ENCODE measurements at regions not wholly inside any gene's neighbourhood (a gene's known extent, or its start where the extent isn't known, plus 50 kb on each side); places are given as distances from the start of the nearest gene placed in this dataset.

DNA sequence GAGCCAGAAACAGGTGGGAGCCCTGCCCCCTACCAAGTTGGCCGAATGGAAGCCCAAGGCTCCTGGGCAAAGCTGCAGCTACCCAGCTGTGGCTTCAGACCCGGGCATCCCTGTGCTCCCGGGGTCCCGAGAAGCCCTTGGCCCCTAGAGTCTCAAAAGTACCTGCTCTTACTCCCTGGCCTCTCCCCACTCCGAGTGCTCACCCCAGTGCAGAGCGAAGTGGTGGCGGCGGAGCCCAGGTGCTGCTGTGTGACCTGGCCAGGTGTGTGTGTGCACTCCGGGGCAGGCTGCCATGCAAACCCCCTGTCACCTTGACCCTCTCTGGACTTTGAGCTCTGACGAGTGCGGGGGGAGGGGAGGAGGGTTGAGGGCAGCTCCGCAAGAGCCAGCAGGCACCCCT lies 493.8 kb upstream of the MANEA start:
- no peak for TF ChIP-seq EZH2phosphoT487 (IDR thresholded peaks at IDR 0.05; ENCODE audit: borderline replicate concordance)
- ATAC-seq = no peak
- H3K9ac ChIP-seq (ENCODE audit: low read length) = no peak overlapping the region

DNA sequence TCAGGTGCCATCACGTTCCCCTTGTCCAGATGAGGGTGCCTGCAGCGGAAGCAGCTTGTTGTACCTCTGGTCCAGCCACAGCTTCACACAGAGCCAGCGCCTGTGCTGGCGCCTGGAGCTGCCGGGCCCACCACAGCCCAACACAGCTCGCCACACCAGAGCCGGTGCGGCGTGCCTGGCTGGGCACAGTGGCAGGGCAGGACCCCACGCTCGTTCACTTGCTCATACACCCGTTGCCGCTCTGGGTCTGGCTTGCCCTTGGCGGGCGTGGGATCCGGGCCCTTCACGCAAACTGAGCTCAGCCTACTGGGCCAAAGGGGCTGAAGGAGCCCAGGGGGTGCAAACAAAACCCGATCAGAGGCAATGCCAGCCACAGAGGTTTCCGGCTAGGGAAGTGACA lies 492.5 kb upstream of the MANEA start:
- H2AFZ ChIP-seq (ENCODE audit: low read depth, low read length, poor library complexity, severe bottlenecking) = no peak overlapping the region
- no peak overlapping the region for H3K27ac ChIP-seq (ENCODE audit: low read depth, low read length)
- H3K4me3 ChIP-seq (replicated peaks in 1 of 2; ENCODE audit: low read depth in 1 of 2, low read length in 2 of 2) = no peak overlapping the region
- no peaks in the 10 kb centered on the region for H3K9me2 ChIP-seq (ENCODE audit: insufficient read depth)
- BruUV-seq (replicated peaks) = no TSS peak
- peaks cover 5 to 7% of the 10 kb centered on the region in 2 experiments; a peak in 2 of 4 replicates for H3K4me1 ChIP-seq (ENCODE audit: control insufficient read depth in 1 of 2, insufficient read depth in 2 of 2, low read length in 2 of 2)
- no peak overlapping the region for H3K4me2 ChIP-seq (ENCODE audit: low read length)
- H3K36me3 ChIP-seq (ENCODE audit: control insufficient read depth in 1 of 2, insufficient read depth in 2 of 2, low read length in 2 of 2) = no peaks in the 10 kb centered on the region
- TF ChIP-seq TCF7L2 (IDR thresholded peaks at IDR 0.05; ENCODE audit: borderline replicate concordance, extremely low read depth, insufficient read depth, insufficient read length) (no peak), RAD21 (IDR thresholded peaks at IDR 0.05; ENCODE audit: low read depth) (no peak), SRF (IDR thresholded peaks at IDR 0.05; ENCODE audit: low read depth) (no peak), MAX (IDR thresholded peaks at IDR 0.05) (no peak), SIN3A (IDR thresholded peaks at IDR 0.05; ENCODE audit: low read depth) (no peak), ELF1 (IDR thresholded peaks at IDR 0.05; ENCODE audit: borderline replicate concordance, low read depth) (no peak), ZNF274 (IDR thresholded peaks at IDR 0.05; ENCODE audit: low read depth, low read length) (no peak), POLR2A (IDR thresholded peaks at IDR 0.05; ENCODE audit: borderline replicate concordance, extremely low read depth, insufficient read depth, insufficient read length) (no peak), ZFX (IDR thresholded peaks at IDR 0.05) (no peak), FOSL1 (IDR thresholded peaks at IDR 0.05; ENCODE audit: low read depth) (no peak)
- TF ChIP-seq, protein P1, sequence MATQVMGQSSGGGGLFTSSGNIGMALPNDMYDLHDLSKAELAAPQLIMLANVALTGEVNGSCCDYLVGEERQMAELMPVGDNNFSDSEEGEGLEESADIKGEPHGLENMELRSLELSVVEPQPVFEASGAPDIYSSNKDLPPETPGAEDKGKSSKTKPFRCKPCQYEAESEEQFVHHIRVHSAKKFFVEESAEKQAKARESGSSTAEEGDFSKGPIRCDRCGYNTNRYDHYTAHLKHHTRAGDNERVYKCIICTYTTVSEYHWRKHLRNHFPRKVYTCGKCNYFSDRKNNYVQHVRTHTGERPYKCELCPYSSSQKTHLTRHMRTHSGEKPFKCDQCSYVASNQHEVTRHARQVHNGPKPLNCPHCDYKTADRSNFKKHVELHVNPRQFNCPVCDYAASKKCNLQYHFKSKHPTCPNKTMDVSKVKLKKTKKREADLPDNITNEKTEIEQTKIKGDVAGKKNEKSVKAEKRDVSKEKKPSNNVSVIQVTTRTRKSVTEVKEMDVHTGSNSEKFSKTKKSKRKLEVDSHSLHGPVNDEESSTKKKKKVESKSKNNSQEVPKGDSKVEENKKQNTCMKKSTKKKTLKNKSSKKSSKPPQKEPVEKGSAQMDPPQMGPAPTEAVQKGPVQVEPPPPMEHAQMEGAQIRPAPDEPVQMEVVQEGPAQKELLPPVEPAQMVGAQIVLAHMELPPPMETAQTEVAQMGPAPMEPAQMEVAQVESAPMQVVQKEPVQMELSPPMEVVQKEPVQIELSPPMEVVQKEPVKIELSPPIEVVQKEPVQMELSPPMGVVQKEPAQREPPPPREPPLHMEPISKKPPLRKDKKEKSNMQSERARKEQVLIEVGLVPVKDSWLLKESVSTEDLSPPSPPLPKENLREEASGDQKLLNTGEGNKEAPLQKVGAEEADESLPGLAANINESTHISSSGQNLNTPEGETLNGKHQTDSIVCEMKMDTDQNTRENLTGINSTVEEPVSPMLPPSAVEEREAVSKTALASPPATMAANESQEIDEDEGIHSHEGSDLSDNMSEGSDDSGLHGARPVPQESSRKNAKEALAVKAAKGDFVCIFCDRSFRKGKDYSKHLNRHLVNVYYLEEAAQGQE (IDR thresholded peaks at IDR 0.05; ENCODE audit: low read depth) = no peak
- TF ChIP-seq, protein P2, sequence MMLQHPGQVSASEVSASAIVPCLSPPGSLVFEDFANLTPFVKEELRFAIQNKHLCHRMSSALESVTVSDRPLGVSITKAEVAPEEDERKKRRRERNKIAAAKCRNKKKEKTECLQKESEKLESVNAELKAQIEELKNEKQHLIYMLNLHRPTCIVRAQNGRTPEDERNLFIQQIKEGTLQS (IDR thresholded peaks at IDR 0.05) = no peak
- H3K9me3 ChIP-seq (ENCODE audit: control insufficient read depth in 1 of 2, insufficient read depth in 1 of 2, low read depth in 1 of 2, low read length in 2 of 2) = no peaks in the 10 kb centered on the region; a peak in 1 of 4 replicates
- no peak overlapping the region for H3K9ac ChIP-seq (ENCODE audit: low read length)
- H3K79me2 ChIP-seq (ENCODE audit: insufficient read depth, low read length) = no peaks in the 10 kb centered on the region
- intact Hi-C loops (cut with micrococcal nuclease) = no loop called here
- no peaks in the 10 kb centered on the region for H3K27me3 ChIP-seq (ENCODE audit: insufficient read depth, low read length)
- H4K20me1 ChIP-seq (ENCODE audit: insufficient read depth) = no peaks in the 10 kb centered on the region
- RAD21 ChIA-PET (ENCODE audit: low non-redundant PET in 1 of 2, low total read pairs in 2 of 2, uncharacterized antibody in 2 of 2, unreplicated experiment in 2 of 2) = no interaction called here
- POLR2A ChIA-PET = no interaction called here
- ATAC-seq (no peak), DNase-seq (ENCODE audit: low read depth, low spot score) (no peak)
- CTCF ChIA-PET = no interaction called here

More for the DNA sequence above, 493.8 kb upstream of the MANEA start:
- H4K20me1 ChIP-seq (ENCODE audit: insufficient read depth) = no peaks in the 10 kb centered on the region
- no peaks in the 10 kb centered on the region for H3K9me2 ChIP-seq (ENCODE audit: insufficient read depth)
- peaks cover 5 to 7% of the 10 kb centered on the region in 2 experiments; a peak in 2 of 4 replicates for H3K4me1 ChIP-seq (ENCODE audit: control insufficient read depth in 1 of 2, insufficient read depth in 2 of 2, low read length in 2 of 2)
- BruUV-seq (replicated peaks) = no TSS peak
- RAD21 ChIA-PET (ENCODE audit: low non-redundant PET in 1 of 2, low total read pairs in 2 of 2, uncharacterized antibody in 2 of 2, unreplicated experiment in 2 of 2) = no interaction called here
- no peaks in the 10 kb centered on the region for H3K79me2 ChIP-seq (ENCODE audit: insufficient read depth, low read length)
- H2AFZ ChIP-seq (ENCODE audit: low read depth, low read length, poor library complexity, severe bottlenecking) = no peak overlapping the region
- DNase-seq (ENCODE audit: low read depth, low spot score) = no peak
- no peaks in the 10 kb centered on the region for H3K36me3 ChIP-seq (ENCODE audit: control insufficient read depth in 1 of 2, insufficient read depth in 2 of 2, low read length in 2 of 2)
- H3K27ac ChIP-seq (ENCODE audit: low read depth, low read length) = no peak overlapping the region
- H3K4me3 ChIP-seq (replicated peaks in 1 of 2; ENCODE audit: low read depth in 1 of 2, low read length in 2 of 2) = no peak overlapping the region
- POLR2A ChIA-PET = no interaction called here
- intact Hi-C loops (cut with micrococcal nuclease) = no loop called here
- H3K27me3 ChIP-seq (ENCODE audit: insufficient read depth, low read length) = no peaks in the 10 kb centered on the region
- no peaks in the 10 kb centered on the region; a peak in 1 of 4 replicates for H3K9me3 ChIP-seq (ENCODE audit: control insufficient read depth in 1 of 2, insufficient read depth in 1 of 2, low read depth in 1 of 2, low read length in 2 of 2)
- CTCF ChIA-PET = no interaction called here
- no peak overlapping the region for H3K4me2 ChIP-seq (ENCODE audit: low read length)
